Activated naive CD8-positive, alpha-beta T cell treated with anti-CD3 and anti-CD28 coated beads for 36 hours (primary cell): ENCODE measurements at regions not wholly inside any gene's neighbourhood (a gene's known extent, or its start where the extent isn't known, plus 50 kb on each side); places are given as distances from the start of the nearest gene placed in this dataset.

Source experiments
- DNase-seq: peaks from one replicate; pipeline ENCODE4 v3.0.0; 2021
- H3K27ac Mint-ChIP-seq: one replicate; pipeline ENCODE4 v1.8.0; 2022; ENCODE audit warnings: mild to moderate bottlenecking, moderate library complexity, mixed read lengths
- H3K27me3 Mint-ChIP-seq: one replicate; pipeline ENCODE4 v1.8.0; 2022; ENCODE audit warnings: mild to moderate bottlenecking, mixed read lengths
- H3K36me3 Mint-ChIP-seq: one replicate; pipeline ENCODE4 v1.8.0; 2021; ENCODE audit warnings: mild to moderate bottlenecking, mixed read lengths
- H3K4me1 Mint-ChIP-seq: one replicate; pipeline ENCODE4 v1.8.0; 2021; ENCODE audit warnings: mixed read lengths
- H3K4me3 Mint-ChIP-seq: one replicate; pipeline ENCODE4 v1.8.0; 2022; ENCODE audit warnings: mild to moderate bottlenecking, moderate library complexity, mixed read lengths
- H3K9me3 Mint-ChIP-seq: one replicate; pipeline ENCODE4 v1.8.0; 2022; ENCODE audit warnings: mixed read lengths

DNA sequence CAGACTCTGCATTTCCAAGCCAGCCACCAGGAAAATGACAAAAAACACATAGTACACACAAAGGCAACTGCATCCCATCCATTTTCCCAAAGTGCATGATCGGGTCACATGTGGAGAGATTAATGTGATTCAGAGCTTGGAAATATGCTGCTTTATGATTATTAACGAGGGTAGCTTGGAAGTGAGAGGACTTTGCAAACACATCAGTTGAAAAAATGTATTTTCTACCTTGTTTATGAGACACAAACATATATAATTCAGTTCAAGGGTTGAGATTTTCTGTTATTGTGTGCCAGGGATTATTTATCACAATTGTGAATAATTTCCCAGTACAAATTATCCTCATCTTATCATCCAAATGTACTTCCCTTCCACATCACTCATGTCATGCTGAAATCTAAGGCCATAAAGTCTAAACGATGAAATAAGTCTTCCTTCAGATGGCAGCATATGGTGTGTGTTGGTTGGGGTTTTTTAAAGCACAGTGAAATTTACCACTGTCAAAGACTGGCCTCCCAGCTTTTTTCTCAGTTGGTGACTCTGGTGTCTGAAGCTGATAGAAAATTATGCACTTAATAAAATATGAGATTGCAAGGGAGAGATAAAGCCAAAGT is 104.7 kb upstream of the ADAMTS18 start:
- H3K9me3 Mint-ChIP-seq: no peaks in the 10 kb centered on the region
- DNase-seq: no peak
- no peaks in the 10 kb centered on the region for H3K4me1 Mint-ChIP-seq
- H3K4me3 Mint-ChIP-seq: no peak overlapping the region
- peaks cover 22% of the 10 kb centered on the region for H3K27me3 Mint-ChIP-seq
- H3K27ac Mint-ChIP-seq: no peak overlapping the region
- no peaks in the 10 kb centered on the region for H3K36me3 Mint-ChIP-seq

DNA sequence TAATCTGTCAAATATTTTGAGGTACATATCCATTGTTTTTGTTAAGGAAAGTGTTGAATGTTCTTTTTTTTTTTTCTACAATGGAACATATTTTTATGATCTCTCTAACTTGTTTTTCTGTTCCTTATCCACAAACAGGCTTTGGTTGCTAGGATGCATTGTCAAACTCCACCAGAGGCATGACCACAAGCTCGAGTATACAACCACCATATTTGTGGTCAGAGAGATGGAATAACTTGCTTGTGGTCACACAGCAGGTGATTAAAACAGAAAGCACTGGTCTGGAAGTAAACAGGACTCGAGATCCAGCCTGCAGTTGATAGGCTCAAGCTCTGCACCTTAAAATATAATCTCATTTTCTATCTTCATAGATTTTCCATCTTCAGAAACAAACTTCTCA is 105.8 kb upstream of the ADAMTS18 start:
- no peak overlapping the region for H3K4me3 Mint-ChIP-seq
- H3K9me3 Mint-ChIP-seq: no peaks in the 10 kb centered on the region
- H3K4me1 Mint-ChIP-seq: no peaks in the 10 kb centered on the region
- H3K27ac Mint-ChIP-seq: no peak overlapping the region
- no peaks in the 10 kb centered on the region for H3K36me3 Mint-ChIP-seq
- DNase-seq: no peak
- peaks cover 22% of the 10 kb centered on the region for H3K27me3 Mint-ChIP-seq

DNA sequence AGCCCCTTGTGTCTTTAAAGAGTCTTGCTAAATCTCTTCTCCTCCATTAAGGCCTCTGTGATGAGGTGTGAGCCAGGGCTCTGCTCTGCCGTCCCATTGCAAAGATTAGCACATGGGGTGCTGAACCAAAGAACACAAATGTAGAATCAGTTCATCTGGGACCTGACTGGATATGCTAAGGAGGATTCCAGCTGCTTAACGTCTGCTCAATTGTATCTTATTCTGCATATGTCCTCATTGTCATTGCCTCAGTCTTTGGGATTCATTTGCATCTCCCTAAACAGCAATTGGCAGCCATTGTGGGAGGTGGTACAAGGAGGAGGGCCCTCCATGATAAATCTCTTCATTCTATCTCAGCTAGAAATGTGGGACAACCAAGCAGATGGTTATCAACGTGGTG is 106.3 kb upstream of the ADAMTS18 start:
- no peak overlapping the region for H3K4me3 Mint-ChIP-seq
- H3K27ac Mint-ChIP-seq: no peak overlapping the region
- no peak for DNase-seq
- H3K4me1 Mint-ChIP-seq: no peaks in the 10 kb centered on the region
- no peaks in the 10 kb centered on the region for H3K9me3 Mint-ChIP-seq
- peaks cover 22% of the 10 kb centered on the region for H3K27me3 Mint-ChIP-seq
- no peaks in the 10 kb centered on the region for H3K36me3 Mint-ChIP-seq

DNA sequence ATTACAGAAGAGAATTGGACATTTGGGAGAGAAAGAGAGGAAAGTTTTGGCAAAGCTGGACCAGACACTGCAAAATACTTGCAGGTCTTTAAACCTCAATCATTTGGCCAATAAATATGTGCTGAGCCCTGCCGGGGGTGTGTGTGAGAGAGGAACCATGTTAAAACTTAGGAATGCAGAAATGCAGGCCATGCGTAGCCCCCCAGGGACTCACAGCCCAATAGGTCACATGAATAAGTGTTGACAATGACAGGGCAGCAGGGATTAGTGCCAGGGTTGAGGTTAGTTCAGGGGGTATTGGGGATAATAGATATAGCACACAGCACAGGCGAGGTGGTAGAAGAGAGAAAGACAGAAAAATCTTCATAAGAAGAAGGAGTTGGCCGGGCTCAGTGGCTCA is 113.3 kb upstream of the ADAMTS18 start:
- Mint-ChIP-seq H3K4me1 (no peaks in the 10 kb centered on the region), H3K4me3 (no peak overlapping the region), H3K9me3 (no peaks in the 10 kb centered on the region), H3K36me3 (no peaks in the 10 kb centered on the region), H3K27ac (no peak overlapping the region), H3K27me3 (peaks cover 4% of the 10 kb centered on the region)
- no peak for DNase-seq

DNA sequence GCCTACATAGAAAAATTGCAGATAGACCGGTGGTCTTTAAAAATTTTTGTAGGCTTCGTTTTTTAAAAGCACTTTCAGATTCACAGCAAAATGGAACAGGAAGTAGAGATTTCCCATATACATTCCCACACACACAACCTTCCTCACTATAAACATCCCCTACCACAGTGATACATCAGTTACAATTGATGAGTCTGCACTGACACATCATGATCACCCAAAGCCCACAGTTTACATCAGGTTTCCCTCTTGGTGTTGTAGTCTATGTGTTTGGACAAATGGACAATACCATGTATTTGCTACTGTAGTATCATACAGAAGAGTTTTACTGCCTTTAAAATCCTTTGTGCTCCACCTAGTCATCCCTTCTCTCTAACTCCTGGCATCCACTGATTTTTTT is 113.9 kb upstream of the ADAMTS18 start:
- Mint-ChIP-seq H3K36me3 (no peaks in the 10 kb centered on the region), H3K27me3 (peaks cover 4% of the 10 kb centered on the region), H3K27ac (no peak overlapping the region), H3K4me1 (no peaks in the 10 kb centered on the region), H3K9me3 (no peaks in the 10 kb centered on the region), H3K4me3 (no peak overlapping the region)
- DNase-seq: no peak

DNA sequence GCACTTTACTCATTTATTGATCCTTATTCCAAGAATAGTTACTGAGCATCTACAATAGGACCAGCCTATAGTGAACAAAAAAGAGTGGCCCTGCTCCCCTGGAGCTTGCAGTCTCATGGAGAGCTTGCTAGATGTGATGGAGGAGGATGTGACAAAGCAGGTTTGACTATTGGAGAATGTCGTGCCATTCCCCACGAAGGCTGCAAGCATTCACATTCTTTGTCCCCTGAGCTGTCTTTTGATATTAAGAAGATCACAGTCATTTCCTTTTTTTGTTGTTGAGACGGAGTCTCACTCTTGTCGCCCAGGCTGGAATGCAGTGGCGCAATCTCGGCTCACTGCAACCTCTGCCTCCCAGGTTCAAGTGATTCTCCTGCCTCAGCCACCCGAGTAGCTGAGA is 115.0 kb upstream of the ADAMTS18 start:
- Mint-ChIP-seq H3K4me3 (no peak overlapping the region), H3K9me3 (no peaks in the 10 kb centered on the region), H3K36me3 (no peaks in the 10 kb centered on the region), H3K27ac (no peak overlapping the region), H3K4me1 (no peaks in the 10 kb centered on the region), H3K27me3 (peaks cover 4% of the 10 kb centered on the region)
- no peak for DNase-seq

DNA sequence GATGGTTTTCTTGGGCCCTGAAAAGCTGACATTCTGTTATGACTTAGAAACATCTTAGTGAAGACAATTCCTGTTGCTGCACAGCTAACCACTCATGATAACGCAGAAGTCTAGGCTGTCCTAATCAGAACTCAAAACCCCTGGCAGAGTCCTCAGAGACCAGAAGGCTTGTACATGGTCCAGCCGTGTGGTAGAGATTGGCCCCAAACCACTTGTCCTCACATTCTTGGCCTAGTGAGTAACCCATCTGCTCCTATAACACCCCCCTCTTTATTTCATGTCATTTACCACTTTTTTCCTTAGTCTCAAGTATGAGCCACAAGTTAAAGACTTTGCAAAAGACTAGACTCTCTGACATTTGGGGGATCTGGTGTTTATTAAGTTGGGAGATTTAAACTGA is 116.5 kb upstream of the ADAMTS18 start:
- H3K4me3 Mint-ChIP-seq: no peak overlapping the region
- no peaks in the 10 kb centered on the region for H3K9me3 Mint-ChIP-seq
- DNase-seq: no peak
- no peaks in the 10 kb centered on the region for H3K36me3 Mint-ChIP-seq
- no peaks in the 10 kb centered on the region for H3K4me1 Mint-ChIP-seq
- peaks cover 12% of the 10 kb centered on the region for H3K27me3 Mint-ChIP-seq
- no peak overlapping the region for H3K27ac Mint-ChIP-seq

DNA sequence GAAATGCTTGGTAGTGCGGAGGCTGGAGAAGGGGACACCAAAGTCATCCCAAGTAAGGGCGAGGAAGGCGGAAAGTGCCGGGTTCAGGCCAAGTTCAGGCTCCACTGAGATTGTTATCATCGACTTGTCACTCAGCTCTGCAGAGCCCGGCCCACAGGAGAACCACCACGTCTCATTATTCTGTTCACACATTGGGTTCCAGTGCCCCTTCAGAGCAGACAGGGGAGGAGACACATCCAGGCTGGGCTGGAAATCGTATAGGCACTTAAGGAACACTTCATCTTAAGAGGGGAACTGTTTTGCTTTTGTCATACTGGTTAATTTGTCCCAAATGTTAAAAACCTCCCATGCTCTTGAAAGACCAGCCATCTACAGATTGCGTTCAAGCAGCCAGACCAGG is 118.3 kb upstream of the ADAMTS18 start:
- Mint-ChIP-seq H3K9me3 (no peaks in the 10 kb centered on the region), H3K4me1 (no peaks in the 10 kb centered on the region), H3K27ac (no peak overlapping the region), H3K36me3 (no peaks in the 10 kb centered on the region), H3K27me3 (peaks cover 12% of the 10 kb centered on the region), H3K4me3 (no peak overlapping the region)
- DNase-seq: no peak

DNA sequence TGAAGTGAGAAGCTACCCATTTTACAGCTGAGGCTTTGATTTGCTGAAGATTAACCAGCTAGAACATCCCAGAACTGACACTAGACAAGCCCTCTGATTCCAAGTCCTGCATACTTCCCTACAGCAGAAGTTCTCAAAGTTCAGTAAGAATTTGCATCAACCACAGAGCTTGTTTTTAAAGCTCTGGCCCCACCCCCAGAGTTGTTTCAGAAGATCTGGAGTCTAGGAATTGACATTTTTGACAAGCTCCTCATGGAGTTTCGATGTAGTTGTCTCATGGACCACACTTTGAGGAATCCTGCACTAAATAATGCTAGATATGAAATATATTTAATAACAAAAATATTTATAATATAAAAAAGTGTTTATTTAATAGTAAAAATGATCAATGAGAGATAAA is 120.3 kb upstream of the ADAMTS18 start:
- H3K4me3 Mint-ChIP-seq: no peak overlapping the region
- peaks cover 17% of the 10 kb centered on the region for H3K27me3 Mint-ChIP-seq
- no peaks in the 10 kb centered on the region for H3K36me3 Mint-ChIP-seq
- DNase-seq: no peak
- H3K9me3 Mint-ChIP-seq: no peaks in the 10 kb centered on the region
- no peaks in the 10 kb centered on the region for H3K4me1 Mint-ChIP-seq
- no peak overlapping the region for H3K27ac Mint-ChIP-seq

DNA sequence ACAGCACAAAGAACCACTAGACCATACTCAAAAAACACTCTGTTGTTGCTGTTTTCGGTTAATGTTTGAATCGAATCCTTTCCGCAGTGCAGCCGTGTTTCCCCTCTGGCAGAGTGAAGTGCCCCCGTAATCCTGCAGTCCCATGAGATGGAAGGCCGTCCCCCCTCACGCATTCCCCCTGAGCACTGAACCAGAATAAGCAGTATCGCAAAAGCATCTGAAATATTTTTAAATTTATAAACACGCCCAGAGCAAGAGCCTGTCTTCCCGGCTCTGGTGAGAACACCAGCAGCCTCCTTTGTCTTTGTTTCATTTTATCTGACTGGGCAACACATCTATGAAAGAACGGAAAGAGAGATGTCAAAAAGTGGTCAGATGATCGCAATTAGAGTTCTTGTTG is 121.0 kb upstream of the ADAMTS18 start:
- Mint-ChIP-seq H3K4me1 (no peaks in the 10 kb centered on the region), H3K27me3 (peaks cover 20% of the 10 kb centered on the region), H3K4me3 (no peak overlapping the region), H3K36me3 (no peaks in the 10 kb centered on the region), H3K9me3 (no peaks in the 10 kb centered on the region), H3K27ac (no peak overlapping the region)
- no peak for DNase-seq

DNA sequence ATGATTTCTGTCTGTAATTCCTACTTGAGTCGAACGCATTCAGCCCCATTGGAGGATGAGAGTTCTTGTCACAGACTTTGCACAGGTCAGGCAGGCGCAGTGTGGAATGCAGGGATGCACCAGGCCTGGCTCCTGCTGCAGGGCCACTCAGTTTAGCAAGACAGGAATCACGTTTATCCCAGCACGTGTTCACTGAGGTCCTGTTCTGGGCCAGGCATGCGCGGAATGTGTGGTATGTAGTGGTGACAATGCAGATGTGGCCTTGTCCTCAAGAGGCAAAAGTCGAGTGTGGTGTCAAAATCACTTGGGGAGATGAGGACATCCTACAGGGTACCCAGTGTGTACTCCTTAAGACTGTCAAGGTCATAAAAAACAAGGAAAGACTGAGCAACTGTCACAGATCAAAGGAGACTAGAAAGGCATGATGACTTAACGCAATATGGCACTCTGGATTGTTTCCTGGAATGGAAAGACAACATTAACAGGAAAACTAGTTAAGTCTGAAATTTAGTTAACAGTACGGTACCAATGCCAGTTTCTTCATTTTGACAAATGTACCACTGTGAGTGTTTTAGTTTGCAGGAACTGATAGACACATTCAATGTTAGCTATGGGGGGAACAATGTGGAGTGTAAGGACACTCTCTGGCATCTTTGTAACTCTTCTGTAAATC is 121.5 kb upstream of the ADAMTS18 start:
- peaks cover 20% of the 10 kb centered on the region for H3K27me3 Mint-ChIP-seq
- no peaks in the 10 kb centered on the region for H3K9me3 Mint-ChIP-seq
- H3K4me3 Mint-ChIP-seq: no peak overlapping the region
- no peak for DNase-seq
- H3K27ac Mint-ChIP-seq: no peak overlapping the region
- no peaks in the 10 kb centered on the region for H3K4me1 Mint-ChIP-seq
- no peaks in the 10 kb centered on the region for H3K36me3 Mint-ChIP-seq

DNA sequence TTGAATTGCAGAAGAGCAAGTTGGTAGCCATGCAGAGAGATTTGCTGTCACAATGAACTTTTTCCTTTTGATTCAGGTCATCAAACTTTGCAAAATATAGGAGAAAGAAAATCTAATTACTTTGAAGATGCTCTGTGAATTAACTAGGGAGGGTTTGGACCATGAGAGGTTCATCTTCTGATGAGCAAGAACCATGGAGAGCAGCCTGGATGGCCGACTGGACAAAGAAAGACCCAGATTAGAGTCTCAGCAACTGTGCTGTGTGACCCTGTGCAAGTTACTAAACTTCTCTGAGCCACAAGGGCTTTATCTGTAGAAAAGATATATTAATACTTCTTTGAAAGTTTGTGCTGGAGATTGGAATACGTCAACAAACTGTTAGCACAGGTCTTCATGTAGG is 122.6 kb upstream of the ADAMTS18 start:
- DNase-seq: no peak
- peaks cover 17% of the 10 kb centered on the region for H3K27me3 Mint-ChIP-seq
- H3K36me3 Mint-ChIP-seq: no peaks in the 10 kb centered on the region
- H3K4me3 Mint-ChIP-seq: no peak overlapping the region
- H3K4me1 Mint-ChIP-seq: no peaks in the 10 kb centered on the region
- H3K9me3 Mint-ChIP-seq: no peaks in the 10 kb centered on the region
- no peak overlapping the region for H3K27ac Mint-ChIP-seq

DNA sequence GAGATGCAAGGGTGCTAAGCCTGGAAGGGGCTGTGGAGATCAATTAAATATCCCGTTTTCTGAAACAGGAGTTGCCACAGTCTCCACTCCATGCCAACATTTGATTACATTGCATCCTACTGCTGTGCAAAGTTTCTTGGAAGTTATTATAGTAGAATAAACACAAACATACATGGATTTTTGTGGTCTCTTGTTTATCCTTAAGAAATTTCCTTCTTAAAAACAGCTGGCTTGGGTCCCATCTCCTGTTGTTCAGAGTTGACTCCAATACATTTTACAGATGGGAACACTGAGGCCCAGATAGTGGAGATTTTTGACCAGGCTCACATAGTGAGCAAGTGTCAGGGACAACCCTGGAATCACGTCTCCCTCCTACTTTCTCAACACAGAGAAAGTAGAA is 124.0 kb upstream of the ADAMTS18 start:
- H3K9me3 Mint-ChIP-seq: no peaks in the 10 kb centered on the region
- H3K27ac Mint-ChIP-seq: no peak overlapping the region
- H3K27me3 Mint-ChIP-seq: peaks cover 21% of the 10 kb centered on the region
- H3K4me3 Mint-ChIP-seq: no peak overlapping the region
- H3K4me1 Mint-ChIP-seq: no peaks in the 10 kb centered on the region
- H3K36me3 Mint-ChIP-seq: no peaks in the 10 kb centered on the region
- no peak for DNase-seq

DNA sequence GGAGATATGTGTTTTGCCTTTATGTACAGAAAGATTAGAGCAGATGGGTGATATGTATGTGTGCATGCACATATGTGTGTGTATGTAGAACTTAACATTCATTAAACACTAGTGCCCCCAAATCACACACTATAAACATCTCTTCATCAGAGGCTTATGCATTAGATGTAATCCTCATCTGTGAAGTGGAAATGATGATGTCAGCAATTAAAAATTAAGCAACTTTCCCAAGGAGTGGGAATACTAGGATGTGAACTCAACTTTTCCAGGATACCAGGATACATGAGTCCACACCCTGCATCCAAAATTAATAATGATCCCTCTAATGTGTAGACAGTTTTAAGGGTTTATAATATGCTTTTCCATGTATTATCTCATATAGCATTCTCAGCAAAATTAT is 127.7 kb upstream of the ADAMTS18 start:
- Mint-ChIP-seq H3K4me1 (no peaks in the 10 kb centered on the region), H3K9me3 (no peaks in the 10 kb centered on the region), H3K36me3 (no peaks in the 10 kb centered on the region), H3K4me3 (no peak overlapping the region), H3K27ac (no peak overlapping the region), H3K27me3 (peaks cover 19% of the 10 kb centered on the region)
- no peak for DNase-seq

DNA sequence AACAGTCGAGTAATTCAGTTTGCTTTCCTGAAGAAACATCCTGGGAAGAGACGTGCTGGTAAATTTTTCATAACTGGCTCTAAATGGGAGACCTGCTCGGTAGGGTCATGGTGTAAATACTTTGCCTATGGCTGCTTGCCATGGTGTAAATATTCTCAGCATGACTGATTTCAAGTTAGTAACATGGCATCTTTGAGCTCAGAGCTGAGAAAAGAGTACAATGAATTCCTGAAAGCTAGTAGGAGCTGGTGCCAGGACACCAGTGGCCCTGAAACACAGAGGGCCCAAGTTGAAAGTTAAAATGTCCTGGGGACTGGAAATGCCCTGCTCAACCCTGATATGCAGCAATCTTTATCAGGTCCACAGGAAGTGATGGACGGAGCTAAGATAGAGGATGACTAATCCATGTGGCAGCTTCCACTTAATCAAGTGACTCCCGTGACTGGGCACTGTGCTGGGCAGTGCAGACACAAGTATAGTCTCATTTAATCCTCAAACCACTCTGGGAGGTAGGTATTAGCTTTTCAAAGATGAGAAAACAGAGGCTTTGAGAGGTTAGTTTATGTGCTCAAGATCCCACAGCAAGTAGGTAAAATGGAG is 130.1 kb upstream of the ADAMTS18 start:
- Mint-ChIP-seq H3K4me1 (no peaks in the 10 kb centered on the region), H3K36me3 (no peaks in the 10 kb centered on the region), H3K4me3 (no peak overlapping the region), H3K27me3 (peaks cover 22% of the 10 kb centered on the region), H3K9me3 (no peaks in the 10 kb centered on the region), H3K27ac (no peak overlapping the region)
- no peak for DNase-seq

DNA sequence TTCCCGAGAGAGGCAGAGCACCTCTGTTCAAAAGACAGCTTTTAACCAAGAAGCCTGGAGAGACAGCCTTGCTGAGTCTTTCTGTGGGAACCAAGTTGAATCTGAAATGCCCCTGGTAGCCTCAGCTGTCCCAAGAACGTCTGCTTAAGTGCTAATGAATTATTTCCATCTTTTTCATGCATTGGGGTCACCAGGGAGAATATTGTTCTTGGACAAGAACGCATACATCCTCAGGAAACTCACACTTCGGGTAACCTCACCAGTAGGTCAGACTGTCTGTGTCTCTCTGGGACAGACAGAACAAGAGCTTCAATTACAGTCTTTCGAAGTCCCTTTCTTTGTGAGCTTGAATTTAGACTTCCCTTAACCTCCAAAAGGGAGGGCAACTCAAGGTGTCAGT is 134.6 kb upstream of the ADAMTS18 start:
- Mint-ChIP-seq H3K9me3 (no peaks in the 10 kb centered on the region), H3K36me3 (no peaks in the 10 kb centered on the region), H3K4me3 (no peak overlapping the region), H3K27ac (no peak overlapping the region), H3K27me3 (peaks cover 26% of the 10 kb centered on the region), H3K4me1 (no peaks in the 10 kb centered on the region)
- no peak for DNase-seq
